Activated naive CD4-positive, alpha-beta T cell treated with anti-CD3 and anti-CD28 coated beads, Interleukin-2, amount 50 U/mL, for 24 hours (primary cell): ENCODE measurements at regions not wholly inside any gene's neighbourhood (a gene's known extent, or its start where the extent isn't known, plus 50 kb on each side); places are given as distances from the start of the nearest gene placed in this dataset.
"Not testable (repeated sequence)": the region's sequence is repeated elsewhere in the genome, so short reads cannot be mapped to it uniquely, and the experiment has no call there.

ENCODE experiments used
- H3K27ac Mint-ChIP-seq: one replicate; pipeline ENCODE4 v1.8.0; 2021; ENCODE audit warnings: mild to moderate bottlenecking, mixed read lengths
- H3K27me3 Mint-ChIP-seq: one replicate; pipeline ENCODE4 v1.8.0; 2021; ENCODE audit warnings: mixed read lengths
- H3K36me3 Mint-ChIP-seq: one replicate; pipeline ENCODE4 v1.8.0; 2021; ENCODE audit warnings: mixed read lengths
- H3K4me1 Mint-ChIP-seq: one replicate; pipeline ENCODE4 v1.8.0; 2021; ENCODE audit warnings: mixed read lengths
- H3K4me3 Mint-ChIP-seq: one replicate; pipeline ENCODE4 v1.8.0; 2021; ENCODE audit warnings: mild to moderate bottlenecking, mixed read lengths
- H3K9me3 Mint-ChIP-seq: one replicate; pipeline ENCODE4 v1.8.0; 2021; ENCODE audit warnings: mixed read lengths

DNA sequence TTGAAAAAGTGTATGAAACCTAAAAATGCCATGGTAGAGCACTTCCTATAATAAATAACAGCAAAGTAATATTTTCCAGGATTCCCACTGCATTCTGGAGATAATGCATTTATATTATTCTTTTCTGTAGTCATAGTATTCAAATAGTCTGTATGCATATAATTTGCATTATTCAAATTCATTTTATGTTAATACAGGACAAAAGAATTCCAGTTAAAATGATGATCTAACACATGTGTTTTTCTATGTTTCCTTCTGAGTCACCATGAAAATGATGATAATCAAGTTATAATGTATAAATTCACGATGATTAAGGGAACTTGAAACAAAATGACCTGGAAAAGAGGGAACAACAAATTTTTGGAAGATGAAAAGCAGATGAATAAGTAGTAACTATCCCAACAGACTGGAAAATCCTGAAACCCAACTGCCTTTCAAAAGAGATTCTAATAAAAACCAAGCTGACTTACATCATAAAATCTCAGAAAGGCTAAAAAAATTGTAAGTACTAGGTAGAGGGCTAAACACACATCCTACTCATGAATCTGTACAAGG, 358.6 kb upstream of the PAPPA start:
- H3K36me3 Mint-ChIP-seq = no peaks in the 10 kb centered on the region
- H3K27ac Mint-ChIP-seq = no peak overlapping the region

DNA sequence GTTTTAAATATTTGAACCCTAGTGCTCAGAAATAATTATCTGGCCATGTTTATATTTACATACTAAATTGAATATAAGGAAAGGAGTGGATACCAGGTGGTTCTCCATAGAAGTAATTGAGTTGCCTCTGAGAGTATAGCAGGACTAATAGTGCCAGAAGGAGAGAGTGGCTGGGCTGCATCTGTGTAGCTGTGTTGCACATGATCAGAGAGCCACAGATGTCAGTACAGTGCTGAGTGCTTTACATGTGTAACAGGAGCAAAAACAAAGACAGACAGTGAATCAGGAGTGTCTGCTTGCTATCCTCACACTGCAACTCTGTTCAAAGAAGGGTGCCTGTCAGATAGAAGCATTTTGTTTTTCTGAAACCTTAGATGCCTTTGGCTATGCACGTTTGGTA, 353.9 kb upstream of the PAPPA start:
- Mint-ChIP-seq H3K4me1 (no peaks in the 10 kb centered on the region), H3K27me3 (no peaks in the 10 kb centered on the region), H3K27ac (no peak overlapping the region), H3K9me3 (peaks cover 5% of the 10 kb centered on the region), H3K4me3 (no peak overlapping the region), H3K36me3 (no peaks in the 10 kb centered on the region)

More for the DNA sequence above, 358.6 kb upstream of the PAPPA start:
- H3K4me1 Mint-ChIP-seq = no peaks in the 10 kb centered on the region
- H3K4me3 Mint-ChIP-seq = no peak overlapping the region
- peaks cover 8% of the 10 kb centered on the region for H3K9me3 Mint-ChIP-seq
- no peaks in the 10 kb centered on the region for H3K27me3 Mint-ChIP-seq

DNA sequence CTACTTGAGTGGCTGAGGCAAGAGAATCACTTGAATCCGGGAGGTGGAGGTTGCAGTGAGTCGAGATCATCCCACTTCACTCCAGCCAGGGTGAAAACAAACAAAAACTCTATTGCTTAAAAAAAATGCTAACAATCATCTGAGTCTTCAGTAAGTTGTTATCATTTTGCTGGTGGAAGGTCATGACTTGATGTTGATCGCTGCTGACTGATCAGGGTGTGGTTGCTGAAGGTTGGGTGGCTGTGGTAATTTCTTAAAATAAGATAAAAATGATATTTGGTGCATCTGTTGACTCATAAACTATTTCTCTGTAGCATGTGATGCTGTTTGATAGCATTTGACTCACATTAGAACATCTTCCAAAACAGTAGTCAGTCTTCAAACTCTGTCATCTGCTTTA, 349.4 kb upstream of the PAPPA start:
- Mint-ChIP-seq H3K4me1 (no peaks in the 10 kb centered on the region), H3K9me3 (no peaks in the 10 kb centered on the region), H3K36me3 (no peaks in the 10 kb centered on the region), H3K27me3 (no peaks in the 10 kb centered on the region), H3K27ac (no peak overlapping the region), H3K4me3 (no peak overlapping the region)

DNA sequence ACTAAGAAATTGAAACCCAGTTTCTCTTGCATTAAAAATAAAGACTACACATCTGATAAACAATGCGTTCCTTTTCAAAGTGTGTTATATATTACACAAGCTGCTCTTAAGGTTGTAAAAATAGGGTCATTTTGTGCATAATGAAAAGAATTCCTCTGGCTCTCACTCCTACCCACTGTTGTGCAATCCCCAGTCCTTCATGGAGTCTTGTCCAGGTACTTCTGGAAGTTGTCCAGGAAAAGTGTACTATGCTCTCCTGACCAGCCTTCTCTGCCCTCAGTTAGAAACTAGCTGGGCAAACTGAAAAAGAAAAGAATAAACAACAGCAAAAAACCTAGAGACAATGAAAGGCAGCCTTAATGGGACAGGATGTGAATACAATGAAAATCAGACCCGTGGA, 345.5 kb upstream of the PAPPA start:
- Mint-ChIP-seq H3K27ac (no peak overlapping the region), H3K27me3 (no peaks in the 10 kb centered on the region), H3K4me3 (no peak overlapping the region), H3K9me3 (peaks cover 12% of the 10 kb centered on the region), H3K4me1 (no peaks in the 10 kb centered on the region), H3K36me3 (no peaks in the 10 kb centered on the region)

DNA sequence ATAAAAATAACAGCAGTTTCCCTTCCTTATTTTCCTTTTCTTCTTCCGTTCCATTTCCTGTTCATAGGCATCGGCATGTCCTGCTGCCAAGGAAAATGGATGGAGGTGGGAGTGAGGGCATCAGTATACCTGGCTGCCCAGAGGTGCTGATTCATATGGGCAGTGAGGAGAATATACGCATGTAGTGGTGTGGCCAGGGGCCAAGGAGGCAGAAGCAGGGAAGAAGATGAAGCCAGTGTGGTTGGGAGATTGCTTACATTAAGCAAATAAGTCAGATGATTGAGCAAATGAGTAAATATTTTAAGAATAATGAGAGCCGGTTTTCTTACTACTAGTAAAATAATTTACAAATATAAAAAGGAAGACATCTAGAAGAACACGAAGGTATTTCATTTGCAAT, 344.9 kb upstream of the PAPPA start:
- no peak overlapping the region for H3K27ac Mint-ChIP-seq
- H3K36me3 Mint-ChIP-seq = no peaks in the 10 kb centered on the region
- no peak overlapping the region for H3K4me3 Mint-ChIP-seq
- peaks cover 16% of the 10 kb centered on the region for H3K9me3 Mint-ChIP-seq
- no peaks in the 10 kb centered on the region for H3K27me3 Mint-ChIP-seq
- no peaks in the 10 kb centered on the region for H3K4me1 Mint-ChIP-seq

DNA sequence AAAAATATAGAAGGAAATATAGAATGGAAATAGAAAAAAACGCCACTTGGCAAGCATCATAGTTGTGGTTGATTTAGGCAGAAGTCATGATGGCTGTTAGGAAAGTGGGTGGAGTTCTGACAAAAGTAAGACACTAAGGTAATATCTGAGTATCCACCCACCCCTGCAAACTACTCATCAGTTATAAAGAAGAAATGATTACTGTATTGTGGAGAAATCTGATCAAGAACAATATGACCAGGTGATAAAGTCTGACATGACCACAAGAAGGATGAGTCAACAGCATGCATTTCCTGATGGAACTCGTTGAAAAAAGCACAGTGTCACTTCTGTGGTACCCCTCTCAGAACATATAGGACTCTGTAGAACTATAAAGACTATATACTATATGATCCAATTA, 343.4 kb upstream of the PAPPA start:
- Mint-ChIP-seq H3K27me3 (no peaks in the 10 kb centered on the region), H3K4me1 (no peaks in the 10 kb centered on the region), H3K9me3 (peaks cover 16% of the 10 kb centered on the region), H3K4me3 (no peak overlapping the region), H3K36me3 (no peaks in the 10 kb centered on the region), H3K27ac (no peak overlapping the region)

DNA sequence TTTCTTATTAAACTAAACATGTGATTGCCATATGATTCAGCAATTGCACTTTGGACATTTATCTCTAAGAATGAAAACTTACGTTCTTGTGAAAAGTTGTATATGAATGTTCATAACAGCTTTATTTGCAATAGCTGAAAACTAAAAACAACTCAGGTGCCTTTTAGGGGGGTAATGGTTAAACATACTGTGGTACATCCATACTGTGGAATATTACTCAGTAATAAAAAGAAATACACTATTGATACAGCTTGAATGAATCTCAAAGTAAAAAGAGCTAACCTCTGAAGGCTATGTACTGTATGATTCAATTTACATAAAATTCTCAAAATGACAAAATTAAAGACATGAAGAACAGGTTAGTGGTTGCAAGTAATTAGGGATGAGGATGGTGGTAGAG, 339.5 kb upstream of the PAPPA start:
- Mint-ChIP-seq H3K4me1 (no peaks in the 10 kb centered on the region), H3K27ac (no peak overlapping the region), H3K27me3 (no peaks in the 10 kb centered on the region)

DNA sequence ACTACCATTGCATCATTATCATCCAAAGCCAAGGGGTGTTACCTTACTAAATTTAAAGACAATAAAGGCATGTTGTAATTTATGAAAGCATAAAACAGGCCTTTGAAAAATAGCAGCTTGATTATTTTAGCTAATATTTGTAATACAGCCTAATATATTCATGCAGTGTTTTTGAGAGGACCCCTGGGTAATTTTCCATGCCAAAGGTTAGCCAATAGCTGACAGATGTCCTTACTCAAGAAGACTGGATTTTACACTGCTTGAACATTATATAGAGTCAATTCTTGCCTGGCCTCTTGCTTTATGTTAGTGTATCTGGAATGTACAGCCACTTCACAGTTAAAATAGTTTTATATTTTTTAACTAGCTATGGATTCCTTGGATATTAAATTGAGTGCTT, 337.8 kb upstream of the PAPPA start:
- no peaks in the 10 kb centered on the region for H3K4me1 Mint-ChIP-seq
- H3K9me3 Mint-ChIP-seq = peaks cover 14% of the 10 kb centered on the region
- H3K27me3 Mint-ChIP-seq = no peaks in the 10 kb centered on the region
- H3K27ac Mint-ChIP-seq = no peak overlapping the region
- H3K4me3 Mint-ChIP-seq = no peak overlapping the region
- H3K36me3 Mint-ChIP-seq = no peaks in the 10 kb centered on the region

More for the DNA sequence above, 339.5 kb upstream of the PAPPA start:
- no peak overlapping the region for H3K4me3 Mint-ChIP-seq
- peaks cover 16% of the 10 kb centered on the region for H3K9me3 Mint-ChIP-seq
- H3K36me3 Mint-ChIP-seq = no peaks in the 10 kb centered on the region

DNA sequence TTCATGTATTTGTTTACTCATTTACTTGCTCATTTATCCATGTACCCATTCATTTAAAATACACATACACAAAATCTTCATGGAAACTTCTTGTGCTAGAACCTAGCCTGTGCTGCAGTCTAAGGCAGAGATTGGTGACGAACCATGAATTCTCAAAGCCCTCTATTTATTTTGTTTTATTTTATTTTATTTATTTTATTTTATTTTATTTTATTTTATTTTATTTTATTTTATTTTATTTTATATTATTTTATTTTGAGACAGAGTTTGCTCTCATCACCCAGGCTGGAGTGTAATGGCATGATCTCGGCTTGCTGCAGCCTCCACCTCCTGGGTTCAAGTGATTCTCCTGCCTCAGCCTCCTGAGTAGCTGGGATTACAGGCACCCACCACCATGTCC, 334.9 kb upstream of the PAPPA start:
- not testable (repeated sequence) for H3K36me3 Mint-ChIP-seq, H3K27ac Mint-ChIP-seq

DNA sequence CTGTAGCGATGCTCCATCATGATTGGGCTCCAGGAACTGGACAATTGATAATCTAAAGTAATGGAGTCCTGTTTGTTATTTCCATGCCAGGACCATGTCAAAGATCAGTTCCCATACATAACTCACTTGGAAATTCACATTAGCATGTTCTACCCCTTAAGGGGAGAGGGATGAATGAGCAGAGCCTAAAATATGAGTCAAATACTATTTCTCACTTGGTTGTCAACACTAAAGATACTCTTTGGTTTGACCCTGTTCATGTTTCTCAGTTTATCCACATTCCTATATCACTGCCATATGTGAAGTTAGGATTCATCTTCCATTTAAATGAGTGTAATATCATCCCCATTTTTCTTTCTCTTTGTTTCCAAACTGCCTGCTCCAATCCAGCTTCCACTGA, 321.6 kb upstream of the PAPPA start:
- Mint-ChIP-seq H3K4me1 (no peaks in the 10 kb centered on the region), H3K36me3 (no peaks in the 10 kb centered on the region), H3K4me3 (no peak overlapping the region), H3K9me3 (peaks cover 7% of the 10 kb centered on the region), H3K27ac (no peak overlapping the region), H3K27me3 (no peaks in the 10 kb centered on the region)

More for the DNA sequence above, 334.9 kb upstream of the PAPPA start:
- not testable (repeated sequence) for H3K9me3 Mint-ChIP-seq, H3K4me1 Mint-ChIP-seq, H3K27me3 Mint-ChIP-seq, H3K4me3 Mint-ChIP-seq

DNA sequence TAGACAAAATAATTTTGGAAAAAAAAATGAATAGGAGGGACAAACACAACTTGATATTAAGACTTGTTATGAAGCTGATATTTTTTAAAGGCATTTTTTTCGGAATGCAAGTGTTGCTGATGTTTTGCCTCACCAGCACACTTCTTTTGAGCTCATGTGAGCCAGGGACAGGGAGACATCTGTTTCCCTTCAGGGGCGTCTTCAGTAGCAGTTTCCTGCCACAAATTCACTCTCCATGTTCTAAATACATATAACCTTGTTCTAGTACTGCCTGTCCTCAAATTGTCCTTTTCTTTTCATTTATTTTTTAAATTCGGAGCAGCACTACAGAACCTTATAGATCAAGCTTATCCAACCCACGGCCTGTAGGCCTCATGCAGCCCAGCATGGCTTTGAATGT, 316.0 kb upstream of the PAPPA start:
- H3K36me3 Mint-ChIP-seq = no peaks in the 10 kb centered on the region
- H3K27me3 Mint-ChIP-seq = no peaks in the 10 kb centered on the region
- no peak overlapping the region for H3K27ac Mint-ChIP-seq
- peaks cover 7% of the 10 kb centered on the region for H3K9me3 Mint-ChIP-seq
- no peak overlapping the region for H3K4me3 Mint-ChIP-seq
- H3K4me1 Mint-ChIP-seq = no peaks in the 10 kb centered on the region

DNA sequence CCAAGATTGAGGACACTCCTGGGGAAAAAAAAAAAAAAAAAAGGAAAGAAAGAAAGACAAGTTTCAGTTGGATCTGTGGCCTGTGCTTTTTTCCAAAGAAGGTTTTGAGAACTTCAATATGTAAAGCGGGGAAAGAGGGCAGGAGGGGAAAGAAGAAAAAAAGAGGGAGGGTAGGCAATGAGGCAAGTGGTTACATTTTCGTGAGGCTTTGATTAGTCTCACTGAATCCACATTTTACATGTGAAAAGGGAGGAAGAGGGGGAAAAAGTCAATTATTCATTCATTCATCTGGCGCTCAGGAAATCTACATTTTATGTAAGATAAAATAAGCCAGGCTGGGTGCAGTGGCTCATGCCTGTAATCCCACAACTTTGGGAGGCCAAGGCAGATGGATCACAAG, 315.2 kb upstream of the PAPPA start:
- Mint-ChIP-seq H3K9me3 (peaks cover 7% of the 10 kb centered on the region), H3K36me3 (no peaks in the 10 kb centered on the region), H3K27me3 (no peaks in the 10 kb centered on the region), H3K4me3 (no peak overlapping the region), H3K4me1 (no peaks in the 10 kb centered on the region), H3K27ac (no peak overlapping the region)

DNA sequence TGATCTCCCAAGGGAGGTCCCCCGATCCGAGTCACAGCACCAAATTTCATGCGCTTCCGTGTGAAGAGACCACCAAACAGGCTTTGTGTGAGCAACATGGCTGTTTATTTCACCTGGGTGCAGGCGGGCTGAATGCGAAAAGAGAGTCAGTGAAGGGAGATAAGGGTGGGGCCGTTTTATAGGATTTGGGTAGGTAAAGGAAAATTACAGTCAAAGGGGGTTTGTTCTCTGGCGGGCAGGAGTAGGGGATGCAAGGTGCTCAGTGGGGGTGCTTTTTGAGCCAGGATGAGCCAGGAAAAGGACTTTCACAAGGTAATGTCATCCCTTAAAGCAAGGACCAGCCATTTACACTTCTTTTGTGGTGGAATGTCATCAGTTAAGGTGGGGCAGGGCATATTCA, 309.2 kb upstream of the PAPPA start:
- not testable (repeated sequence) for H3K36me3 Mint-ChIP-seq, H3K4me3 Mint-ChIP-seq, H3K27ac Mint-ChIP-seq, H3K27me3 Mint-ChIP-seq, H3K4me1 Mint-ChIP-seq, H3K9me3 Mint-ChIP-seq

DNA sequence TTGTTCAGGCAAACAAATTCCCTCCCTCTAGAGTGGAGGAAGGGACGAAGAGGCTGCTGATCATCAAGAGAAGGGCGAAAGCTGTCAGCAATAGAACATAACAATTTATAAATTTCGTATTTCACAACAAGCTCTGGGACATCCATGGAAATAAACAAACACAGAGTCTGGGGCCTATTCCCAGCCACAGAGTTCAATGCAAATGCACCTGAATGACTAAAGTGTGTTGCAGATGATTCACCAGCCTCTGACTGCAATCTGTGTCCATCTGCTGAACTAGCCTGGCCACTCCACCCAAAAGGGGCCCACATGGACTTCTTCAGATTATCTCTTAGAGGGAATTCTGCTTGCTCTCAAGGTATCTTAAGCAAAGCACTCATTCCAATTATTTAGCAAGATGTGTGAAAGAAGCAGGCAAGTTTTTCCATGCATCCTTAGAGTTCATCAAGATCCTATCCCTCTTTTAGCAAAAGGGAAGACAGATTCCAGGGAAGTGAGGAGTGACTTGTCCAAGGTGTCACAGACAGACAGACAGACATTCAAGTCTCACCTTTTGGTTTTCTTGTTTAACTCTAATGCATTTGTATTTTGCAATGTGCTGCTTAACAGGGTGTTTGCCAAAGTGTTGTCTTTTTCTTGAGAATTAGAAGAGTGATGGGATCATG, 307.8 kb upstream of the PAPPA start:
- H3K9me3 Mint-ChIP-seq = peaks cover 9% of the 10 kb centered on the region
- H3K36me3 Mint-ChIP-seq = no peaks in the 10 kb centered on the region
- H3K4me3 Mint-ChIP-seq = no peak overlapping the region
- H3K4me1 Mint-ChIP-seq = no peaks in the 10 kb centered on the region
- no peak overlapping the region for H3K27ac Mint-ChIP-seq
- H3K27me3 Mint-ChIP-seq = no peaks in the 10 kb centered on the region

DNA sequence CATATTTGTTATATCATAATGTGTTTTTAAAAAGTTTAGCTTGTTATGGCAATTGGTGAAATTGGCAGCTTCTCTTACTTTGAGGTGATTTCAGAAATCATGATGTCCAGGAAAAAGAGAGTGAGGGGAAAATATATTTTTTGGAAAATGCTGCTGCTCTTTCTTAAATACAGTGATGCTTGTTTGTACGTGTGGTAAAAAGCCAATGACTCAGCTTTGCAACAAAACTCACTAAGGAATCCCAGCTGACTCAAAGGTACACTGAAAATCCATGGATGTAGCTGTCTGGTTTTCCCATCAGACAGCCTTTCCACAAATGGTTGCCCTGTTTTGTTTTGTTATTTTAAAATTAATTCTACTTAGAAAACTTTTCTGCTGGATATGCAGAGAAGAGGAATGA, 306.4 kb upstream of the PAPPA start:
- no peak overlapping the region for H3K4me3 Mint-ChIP-seq
- no peak overlapping the region for H3K27ac Mint-ChIP-seq
- peaks cover 9% of the 10 kb centered on the region for H3K9me3 Mint-ChIP-seq
- H3K36me3 Mint-ChIP-seq = no peaks in the 10 kb centered on the region
- H3K4me1 Mint-ChIP-seq = no peaks in the 10 kb centered on the region
- H3K27me3 Mint-ChIP-seq = no peaks in the 10 kb centered on the region

DNA sequence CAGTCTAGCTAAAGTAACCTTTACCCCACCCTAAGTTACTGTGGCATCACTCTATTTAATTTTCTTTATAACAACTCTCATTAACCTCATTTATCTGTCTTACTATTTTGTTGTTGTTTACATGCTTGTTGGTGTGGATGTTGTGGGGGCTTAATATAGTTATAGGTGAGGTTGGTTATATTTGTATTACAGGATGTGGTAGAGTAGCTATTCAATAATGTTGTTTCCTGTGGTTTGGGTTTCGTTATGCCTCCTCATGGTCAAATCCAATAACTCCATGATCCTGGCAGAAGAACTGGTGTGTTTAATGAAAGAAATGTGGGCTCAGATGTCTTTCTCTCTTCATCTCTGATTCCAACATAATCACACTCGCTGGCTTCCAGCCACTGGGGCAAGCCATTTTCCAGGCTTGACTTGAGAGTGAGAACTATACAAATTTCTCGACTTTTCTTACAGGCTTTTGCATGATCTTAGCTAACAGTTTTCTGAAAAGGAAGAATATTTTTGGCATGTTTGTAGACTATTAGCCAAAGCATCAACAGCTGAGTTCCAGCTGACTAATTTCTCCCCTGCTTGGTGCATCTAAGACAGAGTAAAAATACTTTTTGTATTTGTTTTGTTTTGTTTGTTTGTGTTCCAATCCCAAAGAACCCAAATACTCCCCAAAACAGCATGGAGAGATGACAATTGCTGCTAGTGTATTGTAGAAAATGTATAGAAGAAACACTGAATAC, 303.7 kb upstream of the PAPPA start:
- Mint-ChIP-seq H3K4me3 (no peak overlapping the region), H3K4me1 (no peaks in the 10 kb centered on the region), H3K27ac (no peak overlapping the region), H3K27me3 (no peaks in the 10 kb centered on the region), H3K36me3 (no peaks in the 10 kb centered on the region), H3K9me3 (peaks cover 9% of the 10 kb centered on the region)
